HepG2 (cell line): ENCODE measurements at regions not wholly inside any gene's neighbourhood (a gene's known extent, or its start where the extent isn't known, plus 50 kb on each side); places are given as distances from the start of the nearest gene placed in this dataset.

ENCODE experiments used
- ATAC-seq: fragments of 200-7000 bp; cut with Tn5 transposase; 3 replicates; pipeline ENCODE4 v1.9.1; 2020; ENCODE audit warnings: mild to moderate bottlenecking, moderate library complexity
- BruUV-seq: library from RNA; stranded (reverse); fragments of 400-500 nt; replicated peaks from 2 replicates; lab custom pipeline; 2021; lab: Mats Ljungman, UMichigan
- CTCF ChIA-PET: fragments of 300-600 bp; formaldehyde crosslinking; extraction: SDS; loops from one replicate; lab custom pipeline; 2021; ENCODE audit warnings: low total read pairs, inconsistent platforms, low intra/inter-chr PET ratio; lab: Yijun Ruan, JAX
- POLR2A ChIA-PET: fragments of 350-600 bp; sonication (Branson Sonifier 250); formaldehyde crosslinking; loops from one replicate; lab custom pipeline; 2020; ENCODE audit warnings: antibody characterized with exemption, inconsistent platforms; lab: Yijun Ruan, JAX
- DNase-seq: peaks from one replicate; pipeline ENCODE4 v3.0.0-alpha.2; 2015; ENCODE audit warnings: low spot score
- FAIRE-seq: peaks from 3 replicates; lab custom pipeline; 2011; peaks lifted over from hg19 to GRCh38; lab: Jason Lieb, UNC
- H2AFZ ChIP-seq: one replicate; pipeline ENCODE4 v1.6.1; 2011; ENCODE audit warnings: low read length, inconsistent platforms
- H3K27ac ChIP-seq: fragments of 300-600 bp; 3 replicates; pipeline ENCODE4 v1.8.0; 2011; ENCODE audit warnings: mixed run types, mild to moderate bottlenecking, mixed read lengths, low read length, inconsistent platforms; ENCODE audit not compliant: insufficient read depth; ENCODE audit errors: extremely low read length
- H3K27me3 ChIP-seq, 2 experiments: fragments of 200-600 bp in 1 of 2; 2 replicates in 1 of 2; 3 replicates in 1 of 2; pipeline versions ENCODE4 v1.6.0 to v1.8.0; 2011; ENCODE audit warnings: low read length in 2 of 2, mild to moderate bottlenecking in 2 of 2, moderate library complexity in 2 of 2, inconsistent platforms in 1 of 2; ENCODE audit not compliant: insufficient read depth in 2 of 2, control insufficient read depth in 1 of 2
- H3K36me3 ChIP-seq, 2 experiments: fragments of 200-600 bp in 1 of 2; replicated peaks in 1 of 2; 2 replicates in 1 of 2; 3 replicates in 1 of 2; pipeline versions ENCODE4 v1.5.1 to v1.8.0; 2011; ENCODE audit warnings: low read length in 2 of 2, inconsistent platforms in 1 of 2; ENCODE audit not compliant: insufficient read depth in 2 of 2, control insufficient read depth in 1 of 2
- H3K4me1 ChIP-seq: 2 replicates; pipeline ENCODE4 v1.5.1; 2012; ENCODE audit warnings: low read length, inconsistent platforms; ENCODE audit not compliant: insufficient read depth
- H3K4me2 ChIP-seq: 2 replicates; pipeline ENCODE4 v1.6.0; 2011; ENCODE audit warnings: low read depth, low read length, inconsistent platforms
- H3K4me3 ChIP-seq, 3 experiments: fragments of 200-600 bp in 1 of 3; sonication (generic), shearing (Covaris generic) in 1 of 3; replicated peaks in 1 of 3; 2 replicates each; pipeline ENCODE4 v1.5.1; 2011 to 2016; ENCODE audit warnings: low read length in 3 of 3, inconsistent platforms in 2 of 3, low read depth in 2 of 3, mild to moderate bottlenecking in 2 of 3, control low read depth in 1 of 3, mixed read lengths in 1 of 3; ENCODE audit not compliant: insufficient read depth in 1 of 3
- H3K79me2 ChIP-seq: one replicate; pipeline ENCODE4 v1.6.1; 2011; ENCODE audit warnings: low read length, inconsistent platforms; ENCODE audit not compliant: insufficient read depth
- H3K9ac ChIP-seq: 2 replicates; pipeline ENCODE4 v1.6.0; 2011; ENCODE audit warnings: mild to moderate bottlenecking, low read depth, low read length, inconsistent platforms; ENCODE audit not compliant: insufficient read depth
- H3K9me3 ChIP-seq: 2 replicates; pipeline ENCODE4 v1.5.1; 2012; ENCODE audit warnings: mild to moderate bottlenecking, low read length
- H4K20me1 ChIP-seq: 2 replicates; pipeline ENCODE4 v1.6.0; 2011; ENCODE audit warnings: inconsistent platforms, mild to moderate bottlenecking, low read length, moderate library complexity; ENCODE audit not compliant: insufficient read depth
- ARID2 ChIP-seq: sonication (generic); formaldehyde crosslinking; IDR thresholded peaks from 2 replicates; pipeline ENCODE4 v1.8.1; 2022; ENCODE audit warnings: mild to moderate bottlenecking, missing genetic modification reagents, borderline replicate concordance
- ATF1 ChIP-seq: IDR thresholded peaks from 2 replicates; pipeline ENCODE4 v1.6.1; 2016; ENCODE audit warnings: mild to moderate bottlenecking, control low read depth
- FLYWCH1 ChIP-seq: sonication (generic); formaldehyde crosslinking; IDR thresholded peaks from 2 replicates; pipeline ENCODE4 v1.8.1; 2023; ENCODE audit warnings: mild to moderate bottlenecking, missing genetic modification reagents
- HIC2 ChIP-seq: sonication (generic); formaldehyde crosslinking; IDR thresholded peaks from 2 replicates; pipeline ENCODE4 v1.9.0; 2022; ENCODE audit warnings: low read depth, missing genetic modification reagents
- HNF1A ChIP-seq, 2 experiments: sonication (generic) in 1 of 2; formaldehyde crosslinking in 1 of 2; IDR thresholded peaks; 2 replicates each; pipeline versions ENCODE4 v1.4.0 to v1.6.1; 2016 to 2020; ENCODE audit warnings: borderline replicate concordance in 1 of 2, low read depth in 1 of 2, mild to moderate bottlenecking in 1 of 2, missing genetic modification reagents in 1 of 2
- ZEB1 ChIP-seq: IDR thresholded peaks from 2 replicates; pipeline ENCODE4 v1.6.1; 2012; ENCODE audit warnings: mild to moderate bottlenecking, low read depth, inconsistent platforms; ENCODE audit not compliant: insufficient replicate concordance
- ZGPAT ChIP-seq: IDR thresholded peaks from 2 replicates; pipeline ENCODE4 v1.6.1; 2016; ENCODE audit warnings: mild to moderate bottlenecking
- ZHX2 ChIP-seq, 2 experiments: sonication (generic) in 1 of 2; formaldehyde crosslinking in 1 of 2; IDR thresholded peaks; 2 replicates each; pipeline versions ENCODE4 v1.6.1 to v1.9.0; 2014 to 2022; ENCODE audit warnings: antibody characterized with exemption in 1 of 2, borderline replicate concordance in 1 of 2, inconsistent platforms in 1 of 2, low read depth in 1 of 2, missing genetic modification reagents in 1 of 2
- WGBS: methylation state at CpG from one replicate; pipeline ENCODE4 v1.1.6; 2017; ENCODE audit warnings: low lambda C conversion rate; 5-methylcytosine and 5-hydroxymethylcytosine counted together
- in situ Hi-C: cut with HindIII; loops from 2 replicates; pipeline ENCODE4 v1.10.0; 2017; ENCODE audit warnings: low pct_unique_long_range_greater_than_20kb; ENCODE audit not compliant: extremely low pct_ligation_motif_present
- intact Hi-C: fragments of 100-400 bp; cut with micrococcal nuclease; formaldehyde crosslinking; loops from one replicate; pipeline ENCODE4 v1.10.0; 2022; ENCODE audit not compliant: unreplicated experiment

GRCh38 chr2:8300905-8301304 is 381.0 kb upstream of the ID2 start (continued):
- TF ChIP-seq ZHX2 (IDR thresholded peaks at IDR 0.05; ENCODE audit: low read depth) = no peak
- no peak for TF ChIP-seq ZHX2 (CRISPR knock-in tag; IDR thresholded peaks at IDR 0.05; ENCODE audit: borderline replicate concordance)

GRCh38 chr2:8303322-8303832 is 378.5 kb upstream of the ID2 start:
- DNase-seq = no peak
- TF ChIP-seq ARID2 (CRISPR knock-in tag) = no peak
- TF ChIP-seq ZGPAT (CRISPR knock-in tag) = no peak
- no peak for TF ChIP-seq ATF1 (CRISPR knock-in tag)
- no peak for TF ChIP-seq HIC2 (CRISPR knock-in tag)
- no peak for TF ChIP-seq HNF1A (IDR thresholded peaks at IDR 0.05; ENCODE audit: low read depth)
- TF ChIP-seq HNF1A (CRISPR knock-in tag; IDR thresholded peaks at IDR 0.05; ENCODE audit: borderline replicate concordance) = no peak
- no peak for TF ChIP-seq ZEB1
- no peak for TF ChIP-seq FLYWCH1 (CRISPR knock-in tag)

More at GRCh38 chr2:8303322-8303832, 378.5 kb upstream of the ID2 start:
- no peak for ATAC-seq
- H3K79me2 ChIP-seq = no peaks in the 10 kb centered on the region
- CTCF ChIA-PET = no interaction called here
- H3K9ac ChIP-seq = no peak overlapping the region
- no TSS peak for BruUV-seq
- in situ Hi-C loops = no loop called here
- no peak overlapping the region for H3K4me2 ChIP-seq
- POLR2A ChIA-PET = no interaction called here
- WGBS = 41% methylated on average over 10 of the region's 10 CpGs
- intact Hi-C loops = no loop called here
- H4K20me1 ChIP-seq = no peaks in the 10 kb centered on the region
- no peak for FAIRE-seq
- no peaks in the 10 kb centered on the region for H3K36me3 ChIP-seq
- no peaks in the 10 kb centered on the region for H3K9me3 ChIP-seq
- H3K27me3 ChIP-seq = peaks cover 1 to 18% of the 10 kb centered on the region in 2 experiments; a peak in 2 of 5 replicates
- no peak overlapping the region for H3K4me3 ChIP-seq
- H2AFZ ChIP-seq = no peak overlapping the region
- H3K4me1 ChIP-seq = no peaks in the 10 kb centered on the region
- no peak overlapping the region for H3K27ac ChIP-seq
